Upper lobe of left lung (tissue), 6 donors: ENCODE measurements at regions not wholly inside any gene's neighbourhood (a gene's known extent, or its start where the extent isn't known, plus 50 kb on each side); places are given as distances from the start of the nearest gene placed in this dataset.
A peak's percentile ranks its signal among the peaks of the same experiment; 100 is the strongest.

Experiments
- ATAC-seq, 2 donors: fragments of 200-7000 bp; cut with Tn5 transposase; one replicate each; pipeline ENCODE4 v1.9.1; 2022; ENCODE audit warnings: mild to moderate bottlenecking in 2 of 2, moderate library complexity in 2 of 2; ENCODE audit not compliant: low FRiP score in 2 of 2
- DNase-seq, 2 donors: peaks; one replicate each; pipeline ENCODE4 v3.0.0-alpha.2; 2019 to 2020
- H3K27ac ChIP-seq, 4 donors: fragments of 200-600 bp; sonication (generic); one replicate each; pipeline ENCODE4 v1.5.1; 2016 to 2019
- H3K27me3 ChIP-seq, 4 donors: fragments of 200-600 bp; sonication (generic); one replicate each; pipeline ENCODE4 v1.5.1; 2017 to 2019
- H3K36me3 ChIP-seq, 4 donors: fragments of 200-600 bp; sonication (generic); one replicate each; pipeline ENCODE4 v1.5.1; 2016 to 2019
- H3K4me1 ChIP-seq, 4 donors: fragments of 200-600 bp; sonication (generic); one replicate each; pipeline ENCODE4 v1.5.1; 2018 to 2019
- H3K4me3 ChIP-seq, 4 donors: fragments of 200-600 bp; sonication (generic); one replicate each; pipeline ENCODE4 v1.5.1; 2017 to 2019; ENCODE audit warnings: mild to moderate bottlenecking in 2 of 4, moderate library complexity in 1 of 4
- H3K9me3 ChIP-seq, 4 donors: fragments of 200-600 bp; sonication (generic); one replicate each; pipeline ENCODE4 v1.5.1; 2018 to 2019
- EP300 ChIP-seq, 4 donors: sonication (generic); formaldehyde crosslinking; IDR thresholded peaks; one replicate each; pipeline ENCODE4 v1.5.1; 2017; ENCODE audit warnings: antibody characterized with exemption in 4 of 4, control low read depth in 2 of 4
- POLR2A ChIP-seq, 4 donors: fragments of 450-650 bp; IDR thresholded peaks; one replicate each; pipeline ENCODE4 v1.5.1; 2016 to 2017; ENCODE audit warnings: antibody characterized with exemption in 4 of 4, mild to moderate bottlenecking in 2 of 4
- POLR2AphosphoS5 ChIP-seq, 2 donors: sonication (generic); formaldehyde crosslinking; IDR thresholded peaks; one replicate each; pipeline ENCODE4 v1.5.1; 2017; ENCODE audit warnings: antibody characterized with exemption in 2 of 2
- WGBS, 2 donors: methylation state at CpG; one replicate each; pipeline ENCODE4 v1.1.5; 2017 to 2018; 5-methylcytosine and 5-hydroxymethylcytosine counted together
- TF ChIP-seq, protein P1 (sequence below), 6 experiments: fragments of 450-650 bp in 4 of 6; fragments of 200-600 bp in 2 of 6; sonication (generic) in 2 of 6; IDR thresholded peaks; one replicate each; pipeline ENCODE4 v1.5.1; 2016 to 2019; ENCODE audit warnings: antibody characterized with exemption in 6 of 6
- donor health status: DM: no; HTN: no; CAD: no; lungs with moderate emphysema.
- donor health status: DM: no; HTN: yes; CAD: no; lungs with severe emphysema.

GRCh38 chr2:120441744-120442471, 96.0 kb downstream of the INHBB start:
- Histone ChIP-seq H3K9me3 (no peaks in the 10 kb centered on the region), H3K4me3 (peak overlapping the region; percentile 6 to 43 (median 34)), H3K27ac (peak overlapping the region in 3 of 4 donors; percentile 41 to 83 (median 74)), H3K4me1 (peaks cover 10 to 17% (median 14%) of the 10 kb centered on the region in 4 donors), H3K27me3 (peaks cover 0 to 18% (median 4%) of the 10 kb centered on the region in 4 donors), H3K36me3 (no peaks in the 10 kb centered on the region)
- DNase-seq (peak; percentile 66 to 91), ATAC-seq (peak; percentile 52 to 70)
- TF ChIP-seq POLR2A (IDR thresholded peaks at IDR 0.05) (peak in 1 of 4 donors; percentile 26), POLR2AphosphoS5 (IDR thresholded peaks at IDR 0.05) (no peak)
- WGBS, 2 donors = 4 to 8% methylated on average over 24 to 27 of the region's 41 CpGs

DNA sequence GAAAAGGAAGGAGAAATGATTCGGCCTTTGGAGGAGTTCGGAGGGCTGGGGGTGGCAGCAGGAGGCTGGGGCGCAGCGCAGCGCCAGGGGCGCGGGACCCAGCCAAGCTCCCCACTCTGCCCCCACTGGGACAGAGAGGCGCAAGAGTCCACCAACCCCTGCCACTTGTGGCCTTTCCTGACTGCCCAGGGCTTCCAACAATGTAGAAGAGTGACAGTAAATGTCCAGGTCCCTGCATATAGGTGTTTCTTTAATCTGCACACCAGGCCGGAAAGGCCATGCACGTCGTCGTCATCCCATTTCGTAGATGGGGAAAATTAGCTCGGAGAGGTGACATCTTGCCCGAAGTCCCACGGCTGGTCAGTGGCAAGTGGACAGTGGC, 96.6 kb downstream of the INHBB start:
- ATAC-seq (no peak), DNase-seq (no peak)
- Histone ChIP-seq H3K4me3 (peak overlapping the region in 3 of 4 donors; percentile 30 to 43 (median 37)), H3K9me3 (no peaks in the 10 kb centered on the region), H3K27ac (peak overlapping the region in 3 of 4 donors; percentile 41 to 83 (median 74)), H3K27me3 (peaks cover 0 to 18% (median 4%) of the 10 kb centered on the region in 4 donors), H3K36me3 (no peaks in the 10 kb centered on the region), H3K4me1 (peaks cover 10 to 17% (median 14%) of the 10 kb centered on the region in 4 donors)
- TF ChIP-seq POLR2AphosphoS5 (IDR thresholded peaks at IDR 0.05) = no peak
- TF ChIP-seq POLR2A (IDR thresholded peaks at IDR 0.05) = no peak
- TF ChIP-seq, protein P1, sequence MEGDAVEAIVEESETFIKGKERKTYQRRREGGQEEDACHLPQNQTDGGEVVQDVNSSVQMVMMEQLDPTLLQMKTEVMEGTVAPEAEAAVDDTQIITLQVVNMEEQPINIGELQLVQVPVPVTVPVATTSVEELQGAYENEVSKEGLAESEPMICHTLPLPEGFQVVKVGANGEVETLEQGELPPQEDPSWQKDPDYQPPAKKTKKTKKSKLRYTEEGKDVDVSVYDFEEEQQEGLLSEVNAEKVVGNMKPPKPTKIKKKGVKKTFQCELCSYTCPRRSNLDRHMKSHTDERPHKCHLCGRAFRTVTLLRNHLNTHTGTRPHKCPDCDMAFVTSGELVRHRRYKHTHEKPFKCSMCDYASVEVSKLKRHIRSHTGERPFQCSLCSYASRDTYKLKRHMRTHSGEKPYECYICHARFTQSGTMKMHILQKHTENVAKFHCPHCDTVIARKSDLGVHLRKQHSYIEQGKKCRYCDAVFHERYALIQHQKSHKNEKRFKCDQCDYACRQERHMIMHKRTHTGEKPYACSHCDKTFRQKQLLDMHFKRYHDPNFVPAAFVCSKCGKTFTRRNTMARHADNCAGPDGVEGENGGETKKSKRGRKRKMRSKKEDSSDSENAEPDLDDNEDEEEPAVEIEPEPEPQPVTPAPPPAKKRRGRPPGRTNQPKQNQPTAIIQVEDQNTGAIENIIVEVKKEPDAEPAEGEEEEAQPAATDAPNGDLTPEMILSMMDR (IDR thresholded peaks at IDR 0.05) = no peak
- no peak for TF ChIP-seq EP300 (IDR thresholded peaks at IDR 0.05)
- 2% methylated on average over 12 to 16 of the region's 16 CpGs for WGBS, 2 donors

DNA sequence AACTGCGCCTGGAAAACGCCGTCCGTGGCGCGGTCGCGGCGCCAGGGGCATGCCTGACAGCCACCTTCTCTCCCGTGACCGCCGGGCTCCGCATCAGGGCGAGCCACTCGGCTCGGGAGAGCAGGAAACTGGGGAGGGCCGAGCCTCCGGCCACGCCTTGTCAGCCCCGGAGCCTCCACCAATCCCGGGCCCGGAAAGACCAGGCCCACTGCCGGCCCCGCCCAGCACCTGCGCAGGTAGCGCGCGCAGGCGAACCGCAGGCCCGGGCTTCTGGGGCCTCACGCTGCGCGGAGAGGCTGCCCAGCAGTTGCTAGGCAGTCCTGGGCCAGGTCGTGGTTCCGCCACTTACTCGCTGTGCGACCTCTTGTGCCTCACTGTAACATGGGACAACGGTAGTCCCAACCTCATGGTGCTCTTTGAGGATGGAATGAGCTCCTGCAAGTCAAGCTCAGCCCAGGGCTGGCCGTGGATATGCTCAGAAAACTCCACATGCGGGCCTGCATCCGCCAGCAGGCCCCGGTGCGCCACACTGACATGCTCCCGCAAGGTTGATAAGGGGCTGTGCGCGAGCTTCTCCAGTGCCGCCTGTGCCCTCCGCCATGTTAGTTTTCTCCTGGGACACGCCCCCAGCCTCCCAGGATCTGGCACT, 97.1 kb downstream of the INHBB start:
- WGBS, 2 donors = 13 to 22% methylated on average over 18 to 28 of the region's 50 CpGs
- peaks cover 0 to 18% (median 4%) of the 10 kb centered on the region in 4 donors for H3K27me3 ChIP-seq
- peak; percentile 79 to 93 for ATAC-seq

GRCh38 chr2:120443946-120444345, 98.0 kb downstream of the INHBB start:
- no peak for DNase-seq
- ATAC-seq = no peak
- Histone ChIP-seq H3K36me3 (no peaks in the 10 kb centered on the region), H3K4me3 (no peak overlapping the region), H3K9me3 (no peaks in the 10 kb centered on the region), H3K4me1 (peaks cover 10 to 17% (median 14%) of the 10 kb centered on the region in 4 donors), H3K27me3 (peaks cover 0 to 18% (median 4%) of the 10 kb centered on the region in 4 donors), H3K27ac (no peak overlapping the region)
- WGBS, 2 donors = 90 to 91% methylated on average over 2 to 4 of the region's 4 CpGs
- TF ChIP-seq POLR2A (IDR thresholded peaks at IDR 0.05) (no peak), POLR2AphosphoS5 (IDR thresholded peaks at IDR 0.05) (no peak), EP300 (IDR thresholded peaks at IDR 0.05) (no peak)

More for the DNA sequence above, 97.1 kb downstream of the INHBB start:
- peaks cover 10 to 17% (median 14%) of the 10 kb centered on the region in 4 donors for H3K4me1 ChIP-seq
- TF ChIP-seq POLR2AphosphoS5 (IDR thresholded peaks at IDR 0.05) = peak; percentile 27 to 71
- TF ChIP-seq POLR2A (IDR thresholded peaks at IDR 0.05) = peak in 3 of 4 donors; percentile 26 to 94 (median 55)
- TF ChIP-seq, protein P1 (IDR thresholded peaks at IDR 0.05) = no peak
- no peak for TF ChIP-seq EP300 (IDR thresholded peaks at IDR 0.05)
- no peaks in the 10 kb centered on the region for H3K36me3 ChIP-seq
- H3K9me3 ChIP-seq = no peaks in the 10 kb centered on the region
- peak; percentile 91 to 95 for DNase-seq
- H3K4me3 ChIP-seq = peak overlapping the region in 3 of 4 donors; percentile 30 to 43 (median 37)
- peak overlapping the region in 3 of 4 donors; percentile 41 to 83 (median 74) for H3K27ac ChIP-seq

DNA sequence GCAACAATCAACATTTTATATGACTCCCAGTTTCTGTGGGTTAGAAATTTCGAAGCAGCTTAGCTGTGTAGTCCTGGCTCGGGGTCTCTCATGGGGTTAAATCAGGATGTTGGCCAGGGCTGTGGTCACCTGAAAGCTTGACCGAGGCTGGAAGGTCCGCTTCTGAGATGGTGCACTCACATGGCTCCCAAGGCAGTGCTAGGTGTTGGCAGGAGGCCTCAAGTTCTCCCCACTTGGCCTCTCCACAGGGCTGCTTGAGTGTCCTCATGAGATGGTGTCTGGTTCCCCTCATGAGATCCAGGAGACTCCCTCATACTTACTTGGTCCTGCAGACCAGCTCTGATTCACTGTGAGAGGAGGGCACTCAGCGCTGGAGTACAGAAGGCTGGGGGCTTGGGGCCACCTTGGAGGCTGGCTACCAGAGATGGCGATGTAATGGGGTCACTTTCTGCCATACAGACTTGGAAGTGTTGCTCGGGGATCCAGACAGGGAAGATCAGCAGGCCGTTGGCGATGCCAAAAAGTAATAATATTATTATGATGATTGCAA, 98.8 kb downstream of the INHBB start:
- TF ChIP-seq POLR2AphosphoS5 (IDR thresholded peaks at IDR 0.05) (no peak), EP300 (IDR thresholded peaks at IDR 0.05) (no peak), POLR2A (IDR thresholded peaks at IDR 0.05) (no peak)
- TF ChIP-seq, protein P1 (IDR thresholded peaks at IDR 0.05) = no peak
- Histone ChIP-seq H3K4me1 (peaks cover 10 to 17% (median 14%) of the 10 kb centered on the region in 4 donors), H3K27me3 (peaks cover 0 to 18% (median 4%) of the 10 kb centered on the region in 4 donors), H3K9me3 (no peaks in the 10 kb centered on the region), H3K4me3 (no peak overlapping the region), H3K27ac (no peak overlapping the region), H3K36me3 (no peaks in the 10 kb centered on the region)
- ATAC-seq = no peak
- WGBS, 2 donors = 93 to 95% methylated on average over 6 to 9 of the region's 9 CpGs
- no peak for DNase-seq
